ENCODE measurements at regions not wholly inside any gene's neighbourhood (a gene's known extent, or its start where the extent isn't known, plus 50 kb on each side); places are given as distances from the start of the nearest gene placed in this dataset.
"Not testable (repeated sequence)": the region's sequence is repeated elsewhere in the genome, so short reads cannot be mapped to it uniquely, and the experiment has no call there.

GRCh38 chr12:111149299-111149698, 219.6 kb downstream of the PHETA1 start:
- DNase-seq: no peak

GRCh38 chr12:111148005-111148404, 220.9 kb downstream of the PHETA1 start:
- no peak for DNase-seq

DNA sequence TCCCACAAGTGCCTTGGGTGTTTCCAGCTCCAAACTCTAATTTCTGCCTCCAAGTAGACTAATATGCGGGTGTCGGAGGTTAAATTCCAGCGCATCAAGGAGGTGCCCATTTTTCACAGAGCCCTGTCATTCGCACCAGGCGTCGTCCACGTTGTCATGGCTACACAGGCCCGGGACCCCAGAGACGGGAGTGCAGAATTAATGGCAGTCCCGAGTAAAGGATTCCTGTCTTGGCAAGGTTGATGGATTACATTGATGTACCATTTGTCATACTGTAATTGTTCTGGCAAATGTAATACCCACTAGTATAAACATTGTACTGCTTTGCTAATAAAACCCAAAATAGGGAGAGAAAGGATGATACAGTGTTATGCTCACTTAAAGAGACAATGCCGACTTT, 222.9 kb upstream of the MYL2 start:
- DNase-seq: no peak

DNA sequence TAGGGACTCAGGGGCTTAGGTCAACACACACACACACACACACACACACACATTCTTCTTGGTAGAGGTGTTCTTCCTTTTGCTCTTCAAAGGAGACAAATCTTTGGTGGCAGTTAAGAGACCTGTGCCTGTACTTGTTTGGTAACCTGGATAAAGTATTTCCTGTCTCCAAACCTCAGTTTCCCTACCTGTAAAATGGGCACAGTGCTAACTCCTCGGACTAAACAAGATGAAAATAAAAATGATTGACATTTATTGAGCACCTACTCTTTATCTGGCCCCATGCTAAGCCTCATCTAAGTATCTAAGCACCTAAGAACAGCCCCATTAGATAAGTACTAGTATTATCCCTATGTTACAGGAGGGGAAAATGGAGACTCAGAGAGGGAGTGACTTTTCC, 220.8 kb upstream of the MYL2 start:
- DNase-seq: no peak

DNA sequence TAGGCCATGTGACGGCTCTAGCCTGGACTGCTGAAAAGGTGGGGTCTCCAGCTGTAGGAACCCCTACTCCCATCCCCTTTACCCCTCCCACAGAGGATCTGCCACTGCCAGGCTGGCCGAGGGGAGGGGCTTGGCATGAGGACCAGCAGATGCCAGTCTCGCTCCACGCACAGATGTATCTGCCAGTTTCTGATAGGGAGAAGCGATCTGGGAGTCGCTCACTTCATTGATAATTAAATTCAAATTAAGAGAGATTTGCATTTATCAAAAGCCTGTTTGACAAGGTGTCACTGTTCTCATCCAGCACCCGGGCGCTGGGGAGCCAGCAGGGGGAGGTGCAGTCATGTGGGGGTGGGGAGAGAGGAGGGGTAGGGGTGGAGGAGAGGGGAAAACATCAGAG, 217.6 kb upstream of the MYL2 start:
- DNase-seq: no peak

- DNase-seq: no peak
Measured at GRCh38 chr12:111135293-111135832, 215.0 kb upstream of the MYL2 start.

DNA sequence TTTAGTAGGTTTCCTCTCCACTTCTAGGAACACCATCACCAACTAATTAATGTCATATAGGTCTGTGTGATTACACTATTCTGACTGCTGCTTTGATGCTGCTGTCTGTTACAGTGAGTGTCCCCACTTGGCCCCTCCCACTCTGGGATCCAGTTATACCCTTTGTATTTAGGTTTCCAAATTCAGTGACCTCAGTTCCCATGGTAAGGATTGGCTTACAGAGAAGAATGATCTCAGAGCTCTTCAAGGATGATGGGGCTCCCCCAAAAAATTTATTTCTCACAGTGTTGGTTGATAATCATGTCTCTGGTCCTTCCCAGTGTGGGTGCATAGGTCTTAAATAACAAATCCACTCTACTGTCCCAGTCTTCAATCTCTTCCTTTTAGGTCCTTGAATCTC, 210.0 kb upstream of the MYL2 start:
- no peak for DNase-seq

DNA sequence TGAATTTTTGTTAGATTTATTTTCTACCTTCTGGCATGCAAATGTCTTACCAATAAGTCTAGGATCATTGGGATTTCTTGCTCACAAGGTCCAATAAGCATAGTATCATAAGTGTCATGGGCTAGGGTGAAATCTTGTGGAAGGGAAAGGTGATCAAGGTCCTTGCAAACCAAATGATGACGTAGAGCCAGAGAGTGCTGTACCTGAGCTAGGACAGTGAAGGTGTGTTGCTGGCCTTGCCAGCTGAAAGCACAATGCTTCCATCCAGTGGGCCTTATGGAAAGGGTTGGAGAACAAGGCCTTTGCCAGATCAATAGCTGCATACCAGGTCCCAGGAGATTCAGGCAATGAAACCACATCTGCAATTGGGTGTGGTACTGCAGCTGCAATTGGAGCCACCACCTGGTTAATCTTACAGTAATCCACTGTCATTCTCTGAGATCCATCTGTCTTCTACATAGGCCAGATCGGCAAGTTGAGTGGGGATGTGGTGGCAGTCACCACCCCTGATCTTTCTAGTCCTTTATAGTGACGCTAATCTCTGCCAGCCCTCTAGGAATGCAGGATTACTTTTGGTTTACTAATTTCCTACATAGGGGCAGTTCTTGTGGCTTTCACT, 208.9 kb upstream of the MYL2 start:
- DNase-seq: no peak

- DNase-seq: no peak
Measured at GRCh38 chr12:111126331-111126730, 206.0 kb upstream of the MYL2 start.

- no peak for DNase-seq
Measured at GRCh38 chr12:111124183-111124582, 203.8 kb upstream of the MYL2 start.

GRCh38 chr12:111123390-111123789, 203.0 kb upstream of the MYL2 start:
- DNase-seq: no peak

GRCh38 chr12:111122458-111122878, 202.1 kb upstream of the MYL2 start:
- no peak for DNase-seq

GRCh38 chr12:111121840-111122239, 201.5 kb upstream of the MYL2 start:
- no peak for DNase-seq

DNA sequence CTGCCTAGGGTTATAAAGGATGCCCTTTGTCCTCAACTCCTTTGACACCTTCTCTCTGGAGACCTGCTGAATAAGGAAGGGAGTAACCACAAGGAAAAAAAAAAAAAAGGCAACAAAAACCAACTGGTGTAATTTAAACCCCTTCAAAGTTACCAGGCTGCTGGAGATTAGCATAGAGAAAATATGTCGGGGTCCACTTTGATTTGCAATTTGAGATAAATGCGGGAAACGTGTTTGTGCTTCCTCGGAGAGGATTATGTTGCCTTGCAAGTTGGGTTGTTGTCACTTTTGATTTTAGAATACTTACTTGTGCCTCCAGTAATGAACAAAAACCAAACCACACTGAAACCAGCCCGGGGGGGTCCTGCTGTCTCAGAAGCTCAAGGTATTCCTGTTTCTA, 200.2 kb upstream of the MYL2 start:
- no peak for DNase-seq

GRCh38 chr12:111117017-111117416, 196.6 kb upstream of the MYL2 start:
- DNase-seq: no peak

DNA sequence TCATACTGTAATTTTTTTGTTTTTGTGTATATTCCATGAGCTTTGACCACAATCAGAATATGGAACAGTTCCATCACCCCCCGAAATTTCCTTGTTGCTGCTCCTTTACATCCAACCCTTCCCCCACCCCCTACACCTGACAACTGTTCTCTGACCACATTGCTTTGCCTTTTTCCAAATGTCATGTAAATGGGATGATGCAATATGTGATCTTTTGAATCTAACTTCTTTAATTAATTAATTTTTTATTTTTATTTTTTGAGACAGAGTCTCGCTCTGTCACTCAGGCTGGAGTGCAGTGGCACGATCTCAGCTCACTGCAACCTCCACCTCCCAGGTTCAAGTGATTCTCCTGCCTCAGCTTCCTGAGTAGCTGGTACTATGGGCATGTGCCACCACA, 192.9 kb upstream of the MYL2 start:
- not testable (repeated sequence) for DNase-seq

DNA sequence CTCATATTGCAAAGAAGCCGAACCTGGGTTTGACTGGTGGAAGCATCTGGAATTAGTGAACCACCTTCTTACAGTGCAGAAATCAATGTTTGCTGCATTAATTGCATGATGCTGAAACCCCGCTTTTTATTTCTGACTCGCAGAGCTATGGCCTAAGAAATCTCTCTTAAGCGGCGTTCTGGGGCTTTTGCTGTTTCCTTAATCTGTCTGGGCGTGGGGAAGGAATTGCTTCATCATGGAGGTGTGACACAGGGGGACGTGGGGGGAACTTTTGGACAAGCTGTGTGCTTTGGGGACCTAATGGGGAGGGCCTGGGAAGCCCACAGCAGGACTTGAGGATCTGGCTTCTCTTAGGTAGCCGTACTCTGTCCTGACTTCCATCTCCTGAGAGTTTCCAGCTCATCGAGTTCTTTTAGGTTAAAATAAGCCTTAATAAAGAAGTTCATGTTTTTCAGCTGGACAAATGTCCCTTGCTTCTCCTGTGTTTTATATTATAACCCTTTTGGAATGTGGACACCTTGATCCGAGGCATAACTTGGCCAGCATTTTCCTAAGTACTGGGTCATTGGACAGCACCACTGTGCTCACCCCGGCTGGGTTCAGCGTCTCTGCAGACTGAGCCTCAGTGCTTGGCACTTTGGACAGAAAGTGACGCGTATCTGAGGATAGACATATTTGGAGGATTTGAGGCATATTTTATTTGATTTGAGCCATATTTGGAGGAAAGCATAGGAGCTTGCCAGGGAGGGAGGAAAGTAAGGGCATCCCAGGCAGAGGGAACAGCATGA, 192.1 kb upstream of the MYL2 start:
- no peak for DNase-seq

DNA sequence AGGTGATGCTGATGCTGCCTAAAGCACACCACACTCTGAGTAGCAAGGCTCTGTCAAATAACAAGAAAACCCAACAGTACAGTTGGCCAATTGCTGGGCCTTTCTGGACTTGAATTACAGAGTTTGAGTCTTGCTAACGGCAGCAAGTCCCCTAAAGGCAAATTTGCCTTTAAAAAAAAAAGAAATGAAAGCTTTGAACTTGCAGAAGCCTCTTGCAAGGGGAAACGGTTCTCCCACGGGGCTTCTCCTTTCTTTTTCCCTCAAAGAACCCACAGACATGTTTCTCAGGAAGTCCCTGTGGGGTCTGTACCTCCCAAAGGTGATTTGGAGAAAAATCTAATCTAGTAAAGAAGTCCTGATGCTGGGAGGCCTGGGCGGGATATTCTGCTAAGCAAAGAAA, 191.3 kb upstream of the MYL2 start:
- no peak for DNase-seq

DNA sequence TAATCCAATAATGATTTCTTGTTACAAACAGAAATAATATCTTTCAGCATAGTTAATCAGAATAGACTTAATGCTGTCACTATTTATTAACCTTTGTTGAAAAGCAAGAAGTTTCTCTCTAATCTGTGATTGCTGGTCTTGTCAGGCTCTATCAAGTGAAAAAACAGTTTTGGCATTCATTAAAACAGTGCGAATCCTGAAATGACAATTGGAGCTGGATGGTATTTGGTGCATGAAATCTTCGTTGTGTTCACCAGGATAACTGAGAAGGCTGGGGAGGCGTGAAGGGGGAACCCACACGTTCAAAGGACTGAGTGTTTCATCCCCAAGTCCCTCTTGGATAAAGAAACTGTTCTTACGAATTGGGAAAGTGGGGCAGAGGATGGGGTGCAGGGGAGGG, 190.2 kb upstream of the MYL2 start:
- no peak for DNase-seq

GRCh38 chr12:111108726-111109125, 188.3 kb upstream of the MYL2 start:
- DNase-seq: no peak

DNA sequence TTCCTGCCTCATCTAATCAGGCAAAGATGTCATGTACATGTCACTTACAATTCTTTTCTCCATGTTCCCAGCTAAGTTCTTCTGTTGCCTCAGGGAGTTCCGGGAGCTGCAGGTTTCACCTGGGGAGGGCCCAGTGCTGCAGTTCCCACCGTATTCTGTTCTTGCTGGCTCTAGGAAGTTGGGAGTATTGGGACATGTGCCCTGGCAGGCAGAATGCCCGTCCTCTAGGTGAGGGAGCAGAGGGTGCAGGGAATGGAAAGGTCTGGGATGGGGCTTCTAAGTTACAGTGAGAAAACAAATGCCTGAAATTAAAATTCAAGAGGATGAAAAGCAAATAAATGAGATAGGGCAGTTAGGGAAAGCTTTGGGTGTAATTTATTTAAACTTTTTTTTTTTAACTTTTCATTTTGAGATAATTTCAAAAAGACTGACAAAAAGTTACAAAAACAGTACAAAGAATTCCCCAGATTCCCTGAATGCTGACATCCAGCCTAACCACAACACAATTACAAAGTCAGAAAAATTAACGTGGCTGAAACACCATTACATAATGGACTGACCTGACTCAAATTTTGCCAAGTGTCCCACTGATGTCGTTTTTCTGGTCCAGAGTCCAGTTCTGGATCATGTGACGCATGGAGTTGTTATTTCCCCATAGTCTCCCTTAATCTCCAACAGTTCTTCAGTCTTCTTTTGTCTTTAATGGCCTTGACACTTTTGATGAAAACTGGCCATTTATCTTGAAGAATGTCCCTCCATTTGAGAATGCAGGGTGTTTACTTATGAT, 187.2 kb upstream of the MYL2 start:
- no peak for DNase-seq

GRCh38 chr12:111105294-111105693, 184.9 kb upstream of the MYL2 start:
- DNase-seq: no peak

DNA sequence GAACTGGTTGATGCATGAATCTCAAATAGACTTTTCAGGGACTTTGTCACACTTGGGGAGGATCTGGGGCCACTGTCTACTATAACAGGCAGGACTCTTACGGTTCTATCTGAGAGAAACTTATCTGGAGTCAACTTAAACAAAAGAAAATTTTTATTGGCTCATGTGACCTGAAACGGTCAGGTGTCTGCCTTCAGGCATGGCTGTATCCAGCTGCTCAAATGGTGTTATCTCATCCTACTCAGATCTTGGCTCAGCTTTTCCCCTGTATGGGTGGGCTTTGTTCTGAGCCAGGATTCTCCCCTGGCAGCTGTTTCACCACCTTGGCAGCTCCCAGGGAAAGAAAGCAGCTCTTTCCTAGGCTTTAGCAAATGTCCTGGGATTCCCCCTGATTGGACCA, 183.2 kb upstream of the MYL2 start:
- no peak for DNase-seq
